Epithelial cell of proximal tubule (primary cell): ENCODE measurements at regions not wholly inside any gene's neighbourhood (a gene's known extent, or its start where the extent isn't known, plus 50 kb on each side); places are given as distances from the start of the nearest gene placed in this dataset.

Experiments
- DNase-seq: peaks from one replicate; pipeline ENCODE4 v3.0.0-alpha.2; 2011; ENCODE audit warnings: low read depth
- H3K4me3 ChIP-seq: 2 replicates; pipeline ENCODE4 v1.5.1; 2011; ENCODE audit warnings: low read depth, mild to moderate bottlenecking, low read length
- TF ChIP-seq, protein P1 (sequence below): conservative IDR thresholded peaks from 2 replicates; pipeline ENCODE4 v1.5.1; 2012; ENCODE audit warnings: low read depth, mild to moderate bottlenecking, low read length

DNA sequence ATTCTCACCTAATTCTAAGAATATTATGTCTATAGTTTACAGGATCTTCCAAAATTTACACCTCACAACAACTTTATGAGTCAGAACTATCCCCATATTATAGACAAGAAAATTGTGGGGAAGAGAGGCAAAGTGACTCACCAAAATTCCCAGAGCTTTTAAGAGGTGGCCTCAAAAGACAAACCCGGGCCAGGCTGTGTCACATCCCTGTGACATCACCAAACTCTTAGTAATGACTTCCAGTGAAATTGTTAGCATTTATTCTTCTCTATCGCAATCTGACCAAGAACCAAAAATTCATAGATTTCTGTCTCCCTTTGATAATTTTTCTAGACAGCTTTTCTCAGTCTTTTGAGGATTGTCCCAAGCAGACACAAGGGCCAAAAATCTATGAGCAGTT is 134.3 kb downstream of the SNX19 start:
- no peak for DNase-seq
- no peak overlapping the region for H3K4me3 ChIP-seq
- TF ChIP-seq, protein P1, sequence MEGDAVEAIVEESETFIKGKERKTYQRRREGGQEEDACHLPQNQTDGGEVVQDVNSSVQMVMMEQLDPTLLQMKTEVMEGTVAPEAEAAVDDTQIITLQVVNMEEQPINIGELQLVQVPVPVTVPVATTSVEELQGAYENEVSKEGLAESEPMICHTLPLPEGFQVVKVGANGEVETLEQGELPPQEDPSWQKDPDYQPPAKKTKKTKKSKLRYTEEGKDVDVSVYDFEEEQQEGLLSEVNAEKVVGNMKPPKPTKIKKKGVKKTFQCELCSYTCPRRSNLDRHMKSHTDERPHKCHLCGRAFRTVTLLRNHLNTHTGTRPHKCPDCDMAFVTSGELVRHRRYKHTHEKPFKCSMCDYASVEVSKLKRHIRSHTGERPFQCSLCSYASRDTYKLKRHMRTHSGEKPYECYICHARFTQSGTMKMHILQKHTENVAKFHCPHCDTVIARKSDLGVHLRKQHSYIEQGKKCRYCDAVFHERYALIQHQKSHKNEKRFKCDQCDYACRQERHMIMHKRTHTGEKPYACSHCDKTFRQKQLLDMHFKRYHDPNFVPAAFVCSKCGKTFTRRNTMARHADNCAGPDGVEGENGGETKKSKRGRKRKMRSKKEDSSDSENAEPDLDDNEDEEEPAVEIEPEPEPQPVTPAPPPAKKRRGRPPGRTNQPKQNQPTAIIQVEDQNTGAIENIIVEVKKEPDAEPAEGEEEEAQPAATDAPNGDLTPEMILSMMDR, result no peak

- DNase-seq, result no peak
- no peak overlapping the region for H3K4me3 ChIP-seq
- TF ChIP-seq, protein P1, result no peak
Observed at GRCh38 chr11:130782361-130783222, 133.7 kb downstream of the SNX19 start.

- no peak for DNase-seq
- TF ChIP-seq, protein P1, result no peak
- H3K4me3 ChIP-seq, result no peak overlapping the region
Observed at GRCh38 chr11:130783323-130783722, 133.0 kb downstream of the SNX19 start.

GRCh38 chr11:130785380-130786116 is 130.7 kb downstream of the SNX19 start:
- no peak overlapping the region for H3K4me3 ChIP-seq
- no peak for DNase-seq
- TF ChIP-seq, protein P1, result no peak

DNA sequence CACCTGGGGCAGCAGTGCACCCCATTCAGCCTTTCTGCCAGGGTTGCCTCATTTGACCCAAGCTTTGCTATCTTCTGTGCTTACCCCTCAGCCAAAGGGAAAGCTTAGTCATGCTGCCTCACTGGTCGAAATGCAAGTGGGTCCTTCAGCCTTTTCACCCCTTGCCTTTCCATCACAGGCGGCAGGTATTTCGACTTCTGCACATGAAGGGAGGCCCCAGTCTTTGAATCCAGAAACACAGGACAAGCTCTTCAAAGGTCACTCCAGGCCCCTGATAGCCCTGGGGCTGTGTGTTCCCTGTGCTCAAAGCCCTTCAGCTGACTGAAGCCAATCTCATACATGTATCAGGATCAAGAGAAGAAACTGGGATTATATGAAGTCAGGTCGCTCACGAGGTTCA is 129.7 kb downstream of the SNX19 start:
- TF ChIP-seq, protein P1, result no peak
- no peak for DNase-seq
- H3K4me3 ChIP-seq, result no peak overlapping the region

- TF ChIP-seq, protein P1, result no peak
- no peak overlapping the region for H3K4me3 ChIP-seq
- peak; percentile 86 for DNase-seq
Observed at GRCh38 chr11:130787092-130787616, 129.1 kb downstream of the SNX19 start.
